GM23338 (cell line): ENCODE measurements at regions not wholly inside any gene's neighbourhood (a gene's known extent, or its start where the extent isn't known, plus 50 kb on each side); places are given as distances from the start of the nearest gene placed in this dataset.

Experiments used
- CREB1 ChIP-seq: fragments of 250-450 bp; sonication (Bioruptor Pico); IDR thresholded peaks from 2 replicates; pipeline ENCODE4 v1.5.0; 2020; ENCODE audit warnings: low read depth, mild to moderate bottlenecking, moderate library complexity
- EZH2 ChIP-seq: fragments of 200-600 bp; sonication (generic); IDR thresholded peaks from one replicate; pipeline ENCODE4 v1.8.0; 2017; ENCODE audit warnings: antibody characterized with exemption, mild to moderate bottlenecking, low read depth; ENCODE audit not compliant: unreplicated experiment
- EZH2phosphoT487 ChIP-seq: fragments of 200-600 bp; sonication (generic); IDR thresholded peaks from one replicate; pipeline ENCODE4 v1.8.1; 2018; ENCODE audit warnings: antibody characterized with exemption; ENCODE audit not compliant: unreplicated experiment
- JUNB ChIP-seq: IDR thresholded peaks from one replicate; pipeline ENCODE4 v1.6.1; 2016; ENCODE audit warnings: antibody characterized with exemption; ENCODE audit not compliant: unreplicated experiment
- NANOG ChIP-seq: IDR thresholded peaks from 2 replicates; pipeline ENCODE4 v1.6.1; 2016; ENCODE audit warnings: antibody characterized with exemption, borderline replicate concordance
- POLR2AphosphoS5 ChIP-seq: IDR thresholded peaks from 2 replicates; pipeline ENCODE4 v1.6.1; 2016; ENCODE audit warnings: antibody characterized with exemption, low read depth
- STAT1 ChIP-seq: IDR thresholded peaks from one replicate; pipeline ENCODE4 v1.6.1; 2016; ENCODE audit warnings: antibody characterized with exemption; ENCODE audit not compliant: unreplicated experiment
- ZNF114 ChIP-seq: fragments of 250-450 bp; sonication (Bioruptor Pico); IDR thresholded peaks from 2 replicates; pipeline ENCODE4 v1.5.0; 2020; ENCODE audit warnings: mild to moderate bottlenecking, moderate library complexity
- ZNF331 ChIP-seq: fragments of 250-450 bp; sonication (Bioruptor Pico); IDR thresholded peaks from 2 replicates; pipeline ENCODE4 v1.5.0; 2020; ENCODE audit warnings: low read depth, mild to moderate bottlenecking, moderate library complexity
- TF ChIP-seq, protein P1 (sequence below), 2 experiments: fragments of 200-600 bp in 1 of 2; sonication (generic) in 1 of 2; conservative IDR thresholded peaks; 2 replicates each; pipeline versions ENCODE4 v1.5.1 to v1.6.1; 2016 to 2017; ENCODE audit warnings: antibody characterized with exemption in 2 of 2, low read depth in 2 of 2, mild to moderate bottlenecking in 2 of 2, moderate library complexity in 1 of 2
- TF ChIP-seq, protein P2 (sequence below): IDR thresholded peaks from one replicate; pipeline ENCODE4 v1.6.1; 2018; ENCODE audit warnings: antibody characterized with exemption; ENCODE audit not compliant: unreplicated experiment
- TF ChIP-seq, protein P3 (sequence below): fragments of 250-450 bp; sonication (Bioruptor Pico); IDR thresholded peaks from 2 replicates; pipeline ENCODE4 v1.5.0; 2020; ENCODE audit warnings: mild to moderate bottlenecking, moderate library complexity
- TF ChIP-seq, protein P4 (sequence below): IDR thresholded peaks from 2 replicates; pipeline ENCODE4 v1.6.1; 2016; ENCODE audit warnings: antibody characterized with exemption

DNA sequence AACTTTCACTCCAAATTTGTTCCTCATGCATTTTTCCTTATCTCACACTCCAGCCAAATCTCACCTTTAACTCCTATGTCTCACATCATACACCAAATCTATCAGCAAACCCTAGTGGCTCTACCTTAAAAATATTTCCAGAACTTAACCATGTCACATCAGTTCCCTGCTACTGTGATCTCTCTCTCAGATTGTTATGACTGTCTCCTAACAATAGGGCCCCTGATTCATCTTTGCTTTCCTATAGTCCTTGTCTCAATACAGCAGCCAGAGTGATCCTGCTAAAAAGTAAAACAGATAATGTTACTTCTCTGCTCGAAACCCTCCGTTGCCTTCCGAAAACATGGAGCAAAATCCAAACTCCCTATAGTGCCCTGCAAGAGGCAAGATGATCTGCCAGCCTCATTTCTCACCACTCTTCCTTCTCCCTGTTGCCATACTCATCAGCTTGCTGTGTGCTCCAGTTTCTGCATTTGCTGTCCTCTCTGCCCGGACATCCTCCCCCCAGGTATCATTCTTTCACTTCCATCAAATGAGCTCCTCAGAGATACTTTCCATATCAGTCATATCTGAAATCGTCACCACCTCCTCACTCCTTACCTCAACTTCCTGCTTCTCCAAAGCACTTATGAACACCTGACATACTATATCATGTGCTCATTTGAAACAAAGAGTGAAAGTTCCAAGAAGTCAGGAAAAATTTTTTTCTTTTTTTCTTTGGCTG lies 293.4 kb upstream of the NR3C2 start:
- TF ChIP-seq, protein P1, sequence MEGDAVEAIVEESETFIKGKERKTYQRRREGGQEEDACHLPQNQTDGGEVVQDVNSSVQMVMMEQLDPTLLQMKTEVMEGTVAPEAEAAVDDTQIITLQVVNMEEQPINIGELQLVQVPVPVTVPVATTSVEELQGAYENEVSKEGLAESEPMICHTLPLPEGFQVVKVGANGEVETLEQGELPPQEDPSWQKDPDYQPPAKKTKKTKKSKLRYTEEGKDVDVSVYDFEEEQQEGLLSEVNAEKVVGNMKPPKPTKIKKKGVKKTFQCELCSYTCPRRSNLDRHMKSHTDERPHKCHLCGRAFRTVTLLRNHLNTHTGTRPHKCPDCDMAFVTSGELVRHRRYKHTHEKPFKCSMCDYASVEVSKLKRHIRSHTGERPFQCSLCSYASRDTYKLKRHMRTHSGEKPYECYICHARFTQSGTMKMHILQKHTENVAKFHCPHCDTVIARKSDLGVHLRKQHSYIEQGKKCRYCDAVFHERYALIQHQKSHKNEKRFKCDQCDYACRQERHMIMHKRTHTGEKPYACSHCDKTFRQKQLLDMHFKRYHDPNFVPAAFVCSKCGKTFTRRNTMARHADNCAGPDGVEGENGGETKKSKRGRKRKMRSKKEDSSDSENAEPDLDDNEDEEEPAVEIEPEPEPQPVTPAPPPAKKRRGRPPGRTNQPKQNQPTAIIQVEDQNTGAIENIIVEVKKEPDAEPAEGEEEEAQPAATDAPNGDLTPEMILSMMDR (conservative IDR thresholded peaks at IDR 0.05; ENCODE audit: low read depth in 2 of 2): no peak
- TF ChIP-seq EZH2: no peak
- no peak for TF ChIP-seq JUNB
- no peak for TF ChIP-seq POLR2AphosphoS5
- TF ChIP-seq CREB1: no peak
- TF ChIP-seq, protein P2, sequence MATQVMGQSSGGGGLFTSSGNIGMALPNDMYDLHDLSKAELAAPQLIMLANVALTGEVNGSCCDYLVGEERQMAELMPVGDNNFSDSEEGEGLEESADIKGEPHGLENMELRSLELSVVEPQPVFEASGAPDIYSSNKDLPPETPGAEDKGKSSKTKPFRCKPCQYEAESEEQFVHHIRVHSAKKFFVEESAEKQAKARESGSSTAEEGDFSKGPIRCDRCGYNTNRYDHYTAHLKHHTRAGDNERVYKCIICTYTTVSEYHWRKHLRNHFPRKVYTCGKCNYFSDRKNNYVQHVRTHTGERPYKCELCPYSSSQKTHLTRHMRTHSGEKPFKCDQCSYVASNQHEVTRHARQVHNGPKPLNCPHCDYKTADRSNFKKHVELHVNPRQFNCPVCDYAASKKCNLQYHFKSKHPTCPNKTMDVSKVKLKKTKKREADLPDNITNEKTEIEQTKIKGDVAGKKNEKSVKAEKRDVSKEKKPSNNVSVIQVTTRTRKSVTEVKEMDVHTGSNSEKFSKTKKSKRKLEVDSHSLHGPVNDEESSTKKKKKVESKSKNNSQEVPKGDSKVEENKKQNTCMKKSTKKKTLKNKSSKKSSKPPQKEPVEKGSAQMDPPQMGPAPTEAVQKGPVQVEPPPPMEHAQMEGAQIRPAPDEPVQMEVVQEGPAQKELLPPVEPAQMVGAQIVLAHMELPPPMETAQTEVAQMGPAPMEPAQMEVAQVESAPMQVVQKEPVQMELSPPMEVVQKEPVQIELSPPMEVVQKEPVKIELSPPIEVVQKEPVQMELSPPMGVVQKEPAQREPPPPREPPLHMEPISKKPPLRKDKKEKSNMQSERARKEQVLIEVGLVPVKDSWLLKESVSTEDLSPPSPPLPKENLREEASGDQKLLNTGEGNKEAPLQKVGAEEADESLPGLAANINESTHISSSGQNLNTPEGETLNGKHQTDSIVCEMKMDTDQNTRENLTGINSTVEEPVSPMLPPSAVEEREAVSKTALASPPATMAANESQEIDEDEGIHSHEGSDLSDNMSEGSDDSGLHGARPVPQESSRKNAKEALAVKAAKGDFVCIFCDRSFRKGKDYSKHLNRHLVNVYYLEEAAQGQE: no peak
- TF ChIP-seq EZH2phosphoT487: no peak
- TF ChIP-seq STAT1: no peak
- TF ChIP-seq, protein P3, sequence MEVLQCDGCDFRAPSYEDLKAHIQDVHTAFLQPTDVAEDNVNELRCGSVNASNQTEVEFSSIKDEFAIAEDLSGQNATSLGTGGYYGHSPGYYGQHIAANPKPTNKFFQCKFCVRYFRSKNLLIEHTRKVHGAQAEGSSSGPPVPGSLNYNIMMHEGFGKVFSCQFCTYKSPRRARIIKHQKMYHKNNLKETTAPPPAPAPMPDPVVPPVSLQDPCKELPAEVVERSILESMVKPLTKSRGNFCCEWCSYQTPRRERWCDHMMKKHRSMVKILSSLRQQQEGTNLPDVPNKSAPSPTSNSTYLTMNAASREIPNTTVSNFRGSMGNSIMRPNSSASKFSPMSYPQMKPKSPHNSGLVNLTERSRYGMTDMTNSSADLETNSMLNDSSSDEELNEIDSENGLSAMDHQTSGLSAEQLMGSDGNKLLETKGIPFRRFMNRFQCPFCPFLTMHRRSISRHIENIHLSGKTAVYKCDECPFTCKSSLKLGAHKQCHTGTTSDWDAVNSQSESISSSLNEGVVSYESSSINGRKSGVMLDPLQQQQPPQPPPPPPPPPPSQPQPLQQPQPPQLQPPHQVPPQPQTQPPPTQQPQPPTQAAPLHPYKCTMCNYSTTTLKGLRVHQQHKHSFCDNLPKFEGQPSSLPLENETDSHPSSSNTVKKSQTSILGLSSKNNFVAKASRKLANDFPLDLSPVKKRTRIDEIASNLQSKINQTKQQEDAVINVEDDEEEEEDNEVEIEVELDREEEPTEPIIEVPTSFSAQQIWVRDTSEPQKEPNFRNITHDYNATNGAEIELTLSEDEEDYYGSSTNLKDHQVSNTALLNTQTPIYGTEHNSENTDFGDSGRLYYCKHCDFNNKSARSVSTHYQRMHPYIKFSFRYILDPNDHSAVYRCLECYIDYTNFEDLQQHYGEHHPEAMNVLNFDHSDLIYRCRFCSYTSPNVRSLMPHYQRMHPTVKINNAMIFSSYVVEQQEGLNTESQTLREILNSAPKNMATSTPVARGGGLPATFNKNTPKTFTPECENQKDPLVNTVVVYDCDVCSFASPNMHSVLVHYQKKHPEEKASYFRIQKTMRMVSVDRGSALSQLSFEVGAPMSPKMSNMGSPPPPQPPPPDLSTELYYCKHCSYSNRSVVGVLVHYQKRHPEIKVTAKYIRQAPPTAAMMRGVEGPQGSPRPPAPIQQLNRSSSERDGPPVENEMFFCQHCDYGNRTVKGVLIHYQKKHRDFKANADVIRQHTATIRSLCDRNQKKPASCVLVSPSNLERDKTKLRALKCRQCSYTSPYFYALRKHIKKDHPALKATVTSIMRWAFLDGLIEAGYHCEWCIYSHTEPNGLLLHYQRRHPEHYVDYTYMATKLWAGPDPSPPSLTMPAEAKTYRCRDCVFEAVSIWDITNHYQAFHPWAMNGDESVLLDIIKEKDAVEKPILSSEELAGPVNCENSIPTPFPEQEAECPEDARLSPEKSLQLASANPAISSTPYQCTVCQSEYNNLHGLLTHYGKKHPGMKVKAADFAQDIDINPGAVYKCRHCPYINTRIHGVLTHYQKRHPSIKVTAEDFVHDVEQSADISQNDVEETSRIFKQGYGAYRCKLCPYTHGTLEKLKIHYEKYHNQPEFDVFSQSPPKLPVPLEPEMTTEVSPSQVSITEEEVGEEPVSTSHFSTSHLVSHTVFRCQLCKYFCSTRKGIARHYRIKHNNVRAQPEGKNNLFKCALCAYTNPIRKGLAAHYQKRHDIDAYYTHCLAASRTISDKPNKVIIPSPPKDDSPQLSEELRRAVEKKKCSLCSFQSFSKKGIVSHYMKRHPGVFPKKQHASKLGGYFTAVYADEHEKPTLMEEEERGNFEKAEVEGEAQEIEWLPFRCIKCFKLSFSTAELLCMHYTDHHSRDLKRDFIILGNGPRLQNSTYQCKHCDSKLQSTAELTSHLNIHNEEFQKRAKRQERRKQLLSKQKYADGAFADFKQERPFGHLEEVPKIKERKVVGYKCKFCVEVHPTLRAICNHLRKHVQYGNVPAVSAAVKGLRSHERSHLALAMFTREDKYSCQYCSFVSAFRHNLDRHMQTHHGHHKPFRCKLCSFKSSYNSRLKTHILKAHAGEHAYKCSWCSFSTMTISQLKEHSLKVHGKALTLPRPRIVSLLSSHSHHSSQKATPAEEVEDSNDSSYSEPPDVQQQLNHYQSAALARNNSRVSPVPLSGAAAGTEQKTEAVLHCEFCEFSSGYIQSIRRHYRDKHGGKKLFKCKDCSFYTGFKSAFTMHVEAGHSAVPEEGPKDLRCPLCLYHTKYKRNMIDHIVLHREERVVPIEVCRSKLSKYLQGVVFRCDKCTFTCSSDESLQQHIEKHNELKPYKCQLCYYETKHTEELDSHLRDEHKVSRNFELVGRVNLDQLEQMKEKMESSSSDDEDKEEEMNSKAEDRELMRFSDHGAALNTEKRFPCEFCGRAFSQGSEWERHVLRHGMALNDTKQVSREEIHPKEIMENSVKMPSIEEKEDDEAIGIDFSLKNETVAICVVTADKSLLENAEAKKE (CRISPR knock-in tag): no peak
- TF ChIP-seq, protein P4, sequence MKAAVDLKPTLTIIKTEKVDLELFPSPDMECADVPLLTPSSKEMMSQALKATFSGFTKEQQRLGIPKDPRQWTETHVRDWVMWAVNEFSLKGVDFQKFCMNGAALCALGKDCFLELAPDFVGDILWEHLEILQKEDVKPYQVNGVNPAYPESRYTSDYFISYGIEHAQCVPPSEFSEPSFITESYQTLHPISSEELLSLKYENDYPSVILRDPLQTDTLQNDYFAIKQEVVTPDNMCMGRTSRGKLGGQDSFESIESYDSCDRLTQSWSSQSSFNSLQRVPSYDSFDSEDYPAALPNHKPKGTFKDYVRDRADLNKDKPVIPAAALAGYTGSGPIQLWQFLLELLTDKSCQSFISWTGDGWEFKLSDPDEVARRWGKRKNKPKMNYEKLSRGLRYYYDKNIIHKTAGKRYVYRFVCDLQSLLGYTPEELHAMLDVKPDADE: no peak
- no peak for TF ChIP-seq ZNF331 (CRISPR knock-in tag)
- TF ChIP-seq NANOG: no peak
- TF ChIP-seq ZNF114 (CRISPR knock-in tag): no peak
